CD1c-positive myeloid dendritic cell (primary cell): ENCODE measurements at regions not wholly inside any gene's neighbourhood (a gene's known extent, or its start where the extent isn't known, plus 50 kb on each side); places are given as distances from the start of the nearest gene placed in this dataset.
"Not testable (repeated sequence)": the region's sequence is repeated elsewhere in the genome, so short reads cannot be mapped to it uniquely, and the experiment has no call there.

Experiments used
- DNase-seq: peaks from one replicate; pipeline ENCODE4 v3.0.0-alpha.2; 2016; ENCODE audit errors: extremely low spot score

DNA sequence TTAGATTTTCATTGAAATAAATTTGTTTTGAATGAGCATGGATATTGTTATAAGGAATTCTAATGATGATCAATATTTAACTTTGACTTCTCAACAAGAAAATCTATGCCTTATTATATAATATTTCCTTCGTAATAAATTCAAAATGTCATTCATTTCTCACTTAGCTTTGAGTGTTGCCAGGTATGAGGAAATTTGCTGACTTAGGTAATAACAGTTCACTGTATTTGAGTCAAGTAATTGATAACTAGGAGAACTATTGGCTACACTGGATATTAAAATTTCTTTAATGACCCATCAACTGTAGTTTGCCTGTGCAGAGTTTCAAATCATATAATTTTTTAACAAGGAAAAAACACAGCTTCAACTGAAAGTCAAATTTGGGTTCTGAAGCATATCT is 746.6 kb downstream of the SLITRK5 start:
- DNase-seq = no peak

DNA sequence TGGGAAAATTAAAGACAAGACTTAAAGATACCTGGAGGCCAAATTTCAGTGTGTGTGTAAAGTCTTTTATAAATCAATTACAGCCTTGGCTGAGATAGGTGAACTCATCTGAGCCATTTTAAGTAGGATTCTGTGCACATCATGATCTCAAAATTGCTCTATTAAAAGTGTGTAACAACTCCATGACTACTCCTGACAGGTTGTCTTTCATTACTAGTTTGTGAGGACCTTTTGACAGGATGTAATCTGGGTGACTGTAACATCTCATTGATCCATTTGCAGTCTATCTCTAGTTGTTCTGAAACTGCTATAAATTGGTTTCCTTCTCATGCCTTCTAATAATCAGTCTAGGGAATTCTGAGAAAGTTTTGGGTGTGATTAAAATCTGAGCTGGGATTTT is 753.3 kb downstream of the SLITRK5 start:
- DNase-seq = no peak

DNA sequence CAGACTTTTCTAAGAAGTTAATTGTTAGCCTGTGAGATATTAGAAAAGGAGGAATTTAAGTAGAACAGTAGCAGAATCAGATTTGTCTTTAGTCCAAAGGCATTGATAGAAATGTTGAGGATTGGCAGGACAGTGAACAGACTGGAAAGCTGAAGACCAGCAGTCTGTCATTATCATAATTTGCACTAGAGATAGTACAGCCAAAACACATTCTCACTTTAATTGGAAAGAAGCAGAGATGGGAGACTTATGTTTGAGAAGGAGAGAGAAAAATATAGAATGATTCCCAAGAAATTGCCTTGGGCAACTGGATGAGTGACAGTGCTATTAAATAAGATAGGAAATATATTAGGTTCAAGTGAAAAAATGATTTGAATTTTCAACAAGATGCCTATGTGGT is 755.5 kb downstream of the SLITRK5 start:
- no peak for DNase-seq

DNA sequence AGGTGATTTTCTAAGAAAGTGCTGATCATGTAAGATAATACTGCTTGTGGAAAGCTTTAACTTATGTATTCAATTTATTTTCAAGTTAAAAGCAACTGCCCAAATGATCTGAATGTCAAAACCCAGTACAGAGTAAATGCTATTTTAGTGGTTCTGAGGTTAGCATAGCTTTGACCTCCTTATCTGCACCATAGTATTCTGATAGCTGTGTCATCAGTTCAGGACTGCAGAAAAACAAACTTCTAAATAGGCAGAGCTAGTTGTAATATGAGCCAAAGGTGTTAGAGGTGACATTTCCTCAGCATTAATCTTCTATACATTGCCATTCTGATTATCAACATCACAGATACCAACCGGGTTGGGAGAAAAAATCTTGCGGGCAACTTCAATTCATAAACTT is 758.7 kb downstream of the SLITRK5 start:
- no peak for DNase-seq

DNA sequence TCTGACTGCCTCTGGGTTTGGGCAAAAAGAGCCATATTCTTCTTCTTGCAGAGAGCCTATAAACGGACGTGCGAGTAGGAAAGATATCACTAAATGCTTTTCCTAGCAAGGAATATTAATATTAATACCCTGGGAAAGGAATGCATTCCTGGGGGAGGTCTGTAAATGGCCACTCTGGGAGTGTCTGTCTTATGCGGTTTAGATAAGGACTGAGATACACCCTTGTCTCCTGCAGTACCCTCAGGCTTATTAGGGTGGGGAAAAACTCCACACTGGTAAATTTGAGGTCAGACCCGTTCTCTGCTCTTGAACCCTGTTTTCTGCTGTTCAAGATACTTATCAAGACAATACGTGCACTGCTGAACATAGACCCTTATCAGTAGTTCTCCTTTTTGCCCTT is 763.8 kb downstream of the SLITRK5 start:
- DNase-seq = no peak

DNA sequence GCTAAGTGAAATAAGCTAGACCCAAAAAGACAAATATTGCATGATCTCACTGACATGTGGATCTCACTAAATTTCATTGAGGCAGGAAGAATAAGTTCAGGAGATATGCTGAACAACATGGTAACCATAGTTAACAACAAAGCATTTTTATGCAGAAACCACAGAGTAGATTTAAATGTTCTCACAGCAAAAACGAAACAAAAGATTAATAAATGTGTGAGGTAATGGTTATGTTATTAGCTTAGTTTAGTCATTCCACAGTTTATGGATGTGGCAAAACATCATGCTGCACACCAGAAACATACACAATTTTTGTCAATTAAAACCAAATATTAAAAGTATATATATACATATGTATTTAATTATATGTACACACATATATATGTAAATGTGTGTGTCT is 765.8 kb downstream of the SLITRK5 start:
- no peak for DNase-seq

DNA sequence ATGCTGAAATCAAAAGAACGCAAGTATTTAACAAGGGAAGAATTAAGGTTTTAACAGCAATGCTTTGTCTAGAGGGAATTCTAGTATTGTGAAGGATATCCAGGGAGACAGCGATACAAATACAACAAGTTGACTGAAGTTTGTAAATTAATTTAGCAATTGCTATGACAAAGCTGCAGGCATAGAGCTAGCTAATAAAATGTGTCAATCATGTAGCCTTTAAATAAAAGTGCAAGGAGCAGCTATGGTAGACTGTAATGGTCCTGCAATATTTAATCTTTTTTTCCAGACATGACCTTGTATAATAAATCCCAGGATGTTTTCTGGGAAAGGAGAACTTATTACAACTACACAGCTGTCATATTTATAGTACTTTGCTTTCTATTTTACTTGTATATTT is 779.3 kb downstream of the SLITRK5 start:
- no peak for DNase-seq

DNA sequence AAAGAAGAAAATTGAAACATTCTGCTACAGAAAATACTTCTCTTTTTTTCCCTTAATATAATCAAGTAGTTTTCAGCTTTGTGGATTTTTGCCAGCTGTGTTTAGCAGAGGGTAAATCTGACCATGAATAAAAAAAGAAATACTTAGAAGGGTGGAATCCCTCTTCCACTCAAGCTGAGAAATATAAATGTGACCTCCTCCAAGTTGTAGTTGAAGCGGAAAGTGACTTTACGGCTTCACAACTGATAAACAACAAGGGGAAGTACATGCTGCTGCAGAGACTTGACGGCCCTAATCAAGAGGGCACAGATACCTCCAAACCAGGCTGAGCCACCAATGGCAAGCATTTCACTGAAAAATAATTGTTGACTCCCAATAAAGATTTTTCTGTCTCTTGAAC is 785.0 kb downstream of the SLITRK5 start:
- no peak for DNase-seq

DNA sequence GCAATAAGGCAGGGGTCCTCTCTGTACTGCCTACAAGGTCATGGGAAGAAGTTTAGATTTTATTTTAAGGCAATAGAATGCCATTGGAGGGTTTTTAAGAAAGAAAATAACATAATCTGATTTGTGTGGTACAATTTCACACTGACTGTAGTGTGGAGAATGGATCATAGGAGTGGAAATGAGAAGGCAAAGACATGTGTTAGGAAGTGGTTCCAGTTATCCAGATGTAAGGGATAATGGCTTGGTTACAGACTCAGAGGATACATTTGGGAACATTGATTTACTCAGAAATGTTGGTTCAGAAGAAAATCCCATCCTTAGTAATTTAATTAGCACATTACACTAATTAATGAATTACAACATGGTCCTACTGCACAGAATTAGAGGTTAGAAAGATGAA is 788.2 kb downstream of the SLITRK5 start:
- DNase-seq = no peak

DNA sequence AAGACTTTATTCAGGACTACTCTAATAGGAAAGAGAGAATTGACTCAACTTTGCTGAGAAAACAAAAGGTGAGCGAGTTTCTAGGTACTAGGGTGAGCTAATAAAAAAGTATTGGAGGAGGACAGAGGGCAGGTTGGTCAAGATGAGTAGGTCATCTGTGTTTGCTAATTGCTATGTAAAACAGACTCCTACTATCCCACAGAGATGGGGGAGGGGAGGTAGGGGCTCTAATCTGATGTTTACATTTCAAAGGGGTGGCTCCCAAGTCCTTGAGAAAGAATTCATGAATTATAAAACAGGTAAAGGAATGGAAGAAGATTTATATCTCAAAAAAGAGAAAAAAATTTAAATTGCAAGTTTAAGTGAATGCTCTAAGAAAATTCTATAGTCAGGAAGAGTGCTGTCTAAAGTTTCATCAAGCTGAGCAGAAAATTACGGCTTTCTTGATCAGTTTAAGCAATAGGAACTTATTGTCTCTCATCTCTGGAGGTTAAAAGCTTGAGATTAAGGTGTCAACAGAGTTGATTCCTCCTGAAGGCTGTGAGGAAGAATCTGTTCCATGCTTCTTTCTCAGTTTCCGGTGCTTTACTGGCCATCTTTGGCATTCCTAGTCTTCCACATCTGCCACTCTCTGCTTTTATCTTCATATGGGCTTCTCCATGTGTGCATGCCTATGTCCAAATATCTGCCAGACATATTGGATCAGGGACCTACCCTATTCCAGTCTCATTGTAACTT is 790.3 kb downstream of the SLITRK5 start:
- no peak for DNase-seq

DNA sequence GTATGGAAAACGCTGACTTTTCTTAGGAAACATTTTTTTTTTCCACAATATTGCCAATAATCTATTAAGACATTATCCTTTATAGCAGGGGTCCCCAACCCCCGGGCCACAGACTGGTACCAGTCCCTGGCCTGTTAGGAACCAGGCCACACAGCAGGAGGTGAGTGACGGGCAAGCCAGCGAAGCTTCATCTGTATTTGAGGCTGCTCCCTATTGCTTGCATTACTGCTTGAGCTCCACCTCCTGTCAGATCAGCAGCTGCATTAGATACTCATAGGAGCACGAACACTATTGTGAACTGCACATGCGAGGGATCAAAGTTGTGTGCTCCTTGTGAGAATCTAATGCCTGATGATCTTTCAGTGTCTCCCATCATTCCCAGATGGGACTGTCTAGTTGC is 793.7 kb downstream of the SLITRK5 start:
- no peak for DNase-seq

DNA sequence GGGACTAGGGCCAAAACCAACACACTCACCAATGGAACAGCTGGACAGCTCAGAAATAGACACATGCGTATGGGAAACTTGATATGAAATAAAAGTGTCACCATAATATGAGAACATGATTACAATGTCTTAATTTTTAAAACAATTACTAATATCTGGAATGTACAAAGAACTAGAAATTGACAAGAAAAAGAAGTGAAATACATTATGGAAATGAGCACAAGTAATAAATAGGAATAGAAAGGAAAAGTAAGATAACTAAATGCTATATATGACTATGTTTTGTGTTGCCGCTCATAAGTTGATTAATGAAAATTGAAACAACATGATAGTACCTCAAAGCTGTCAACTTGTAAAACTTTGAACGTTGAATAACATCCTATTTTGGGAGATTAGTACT is 801.1 kb downstream of the SLITRK5 start:
- DNase-seq = no peak

DNA sequence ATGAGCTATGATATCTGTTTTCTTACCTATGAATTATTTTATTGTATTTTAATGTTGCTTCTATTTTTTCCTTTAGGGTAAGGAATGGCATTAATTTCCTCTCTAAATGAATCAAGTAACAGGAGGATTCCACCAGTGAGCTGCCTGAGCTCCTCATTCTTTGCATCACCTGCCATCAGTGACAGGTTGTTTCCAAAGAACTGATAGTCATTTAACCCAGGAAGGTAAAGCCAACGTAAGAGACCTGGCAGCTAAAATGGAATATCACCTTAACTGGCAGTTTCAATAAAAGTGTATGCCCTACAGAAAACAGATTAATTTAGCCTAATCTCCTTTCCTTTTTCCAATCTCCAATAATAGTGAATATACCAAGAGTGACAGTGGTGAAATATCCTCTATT is 812.0 kb downstream of the SLITRK5 start:
- DNase-seq = no peak

DNA sequence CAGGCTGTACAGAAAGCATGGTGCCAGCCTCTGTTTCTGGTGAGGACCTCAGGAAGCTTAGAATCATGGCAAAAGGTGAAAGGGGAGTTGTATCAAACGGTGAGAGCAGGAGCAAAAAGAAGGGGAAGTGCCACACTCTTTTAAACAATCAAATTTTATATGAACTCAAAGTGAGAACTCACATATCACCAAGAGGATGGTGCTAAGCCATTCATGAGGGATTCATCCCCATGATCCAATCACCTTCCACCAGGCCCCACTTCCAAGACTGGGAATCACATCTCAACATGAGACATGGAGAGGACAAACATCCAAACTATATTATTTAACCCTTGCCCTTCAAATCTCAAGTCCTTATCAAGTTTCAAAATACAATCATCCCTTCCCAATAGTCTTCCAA is 836.7 kb downstream of the SLITRK5 start:
- DNase-seq = no peak

DNA sequence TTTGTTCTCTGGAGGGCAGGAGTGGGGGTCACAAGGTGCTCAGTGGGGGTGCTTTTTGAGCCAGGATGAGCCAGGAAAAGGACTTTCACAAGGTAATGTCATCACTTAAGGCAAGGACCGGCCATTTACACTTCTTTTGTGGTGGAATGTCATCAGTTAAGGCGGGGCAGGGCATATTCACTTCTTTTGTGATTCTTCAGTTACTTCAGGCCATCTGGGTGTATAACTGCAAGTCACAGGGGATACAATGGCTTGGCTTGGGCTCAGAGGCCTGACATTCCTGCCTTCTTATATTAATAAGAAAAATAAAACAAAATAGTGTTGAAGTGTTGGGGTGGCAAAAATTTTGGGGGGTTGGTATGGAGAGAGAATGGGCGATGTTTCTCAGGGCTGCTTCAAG is 841.8 kb downstream of the SLITRK5 start:
- DNase-seq = not testable (repeated sequence)

DNA sequence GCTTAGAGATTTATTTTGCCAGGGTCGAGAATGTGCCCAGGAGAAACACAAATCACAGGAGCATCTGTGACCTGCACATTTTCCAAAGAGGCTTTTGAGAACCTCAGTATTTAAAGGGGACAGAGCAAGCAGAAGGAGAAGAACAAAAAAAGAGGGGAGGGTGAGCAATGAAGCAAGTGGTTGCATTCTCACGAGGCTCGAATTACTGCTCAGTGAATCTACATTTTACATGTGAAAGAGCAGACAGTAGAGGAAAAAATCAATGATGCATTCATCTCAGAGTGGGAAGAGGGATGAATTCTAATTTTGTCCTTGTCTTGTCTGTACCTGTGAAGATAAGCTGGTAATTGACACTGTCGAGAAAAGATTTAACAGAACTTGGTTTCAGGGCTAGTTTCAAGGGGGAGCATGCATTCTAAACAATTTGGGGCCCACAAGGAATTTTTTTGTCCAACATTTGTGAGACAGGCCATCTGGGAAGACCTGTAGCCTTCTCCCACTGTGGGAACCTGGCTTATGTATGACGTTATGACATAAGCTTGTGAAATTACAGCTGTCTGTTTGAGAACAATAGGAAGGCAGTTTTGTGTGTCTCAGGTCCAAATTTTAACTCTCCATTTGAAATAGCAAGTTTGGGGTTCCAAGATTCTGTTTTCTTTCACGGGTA is 855.1 kb downstream of the SLITRK5 start:
- no peak for DNase-seq

DNA sequence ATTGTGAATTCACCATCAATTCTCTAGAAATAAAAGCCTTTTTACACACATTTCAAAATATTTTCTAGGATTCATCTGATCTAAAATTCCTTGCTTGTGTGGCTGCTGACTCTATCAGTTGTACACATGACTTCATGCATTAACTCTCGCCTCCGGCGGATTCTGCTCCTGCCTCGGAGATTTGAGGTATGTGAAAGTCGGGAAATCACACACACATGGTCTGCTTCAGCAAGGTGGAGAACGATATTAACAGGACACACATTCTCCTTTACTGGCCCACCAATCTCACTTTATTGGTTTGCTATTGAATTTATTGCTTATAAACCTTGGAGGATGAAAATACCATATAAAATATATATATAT is 855.7 kb downstream of the SLITRK5 start:
- DNase-seq = no peak

DNA sequence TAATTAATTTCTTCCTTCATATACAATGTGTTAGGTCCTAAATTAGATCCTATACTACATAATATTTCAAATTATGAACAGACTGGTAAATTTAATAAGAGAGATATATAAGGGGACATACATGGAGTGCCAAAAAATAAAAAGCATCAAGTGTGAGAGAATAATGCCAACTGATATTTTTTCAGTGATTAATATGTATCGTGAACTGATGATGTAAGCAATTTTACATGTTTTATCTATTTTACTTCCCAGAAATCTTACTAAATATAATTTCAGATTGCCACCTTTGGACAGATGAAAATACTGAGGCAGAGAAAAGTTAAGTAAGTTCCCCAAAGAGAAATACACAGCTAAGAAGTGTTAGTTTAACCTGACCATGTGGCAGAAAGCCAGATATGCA is 870.8 kb downstream of the SLITRK5 start:
- no peak for DNase-seq

DNA sequence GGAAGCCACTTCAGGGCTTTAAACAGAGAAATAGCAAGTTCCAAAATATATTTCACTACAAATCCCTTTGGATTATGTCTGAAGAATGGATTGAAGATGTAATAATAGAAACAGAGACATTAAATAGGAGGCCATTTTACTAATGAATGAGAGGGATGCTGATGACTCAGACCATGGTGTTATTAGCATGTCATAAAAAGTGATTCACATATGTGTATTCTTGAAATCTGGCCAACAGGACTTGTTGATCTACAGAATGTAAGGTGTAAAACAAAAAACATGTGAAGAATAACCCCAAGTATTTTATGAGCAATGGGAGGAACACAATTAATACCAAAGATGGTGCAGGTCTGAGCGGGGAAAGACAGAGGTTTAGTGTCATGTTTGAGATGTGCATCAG is 873.7 kb downstream of the SLITRK5 start:
- DNase-seq = no peak

DNA sequence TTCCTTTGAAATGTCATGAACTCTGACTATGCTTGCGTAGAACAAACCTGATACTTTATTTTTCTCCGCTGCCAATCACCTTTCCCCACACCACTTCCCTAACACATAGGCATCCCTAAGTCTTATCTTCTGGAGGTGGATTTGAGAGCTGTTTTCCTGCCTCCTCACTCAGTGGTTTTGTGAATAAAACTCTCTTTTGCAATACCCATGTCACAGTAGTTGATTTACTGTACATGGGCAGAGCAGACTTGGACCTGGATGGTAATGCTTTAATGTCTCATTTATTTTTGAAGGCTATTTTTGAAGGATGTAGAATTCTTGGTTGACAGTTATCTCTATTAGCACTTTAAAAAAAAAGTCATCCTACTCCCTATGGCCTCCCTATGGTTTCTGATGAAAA is 881.8 kb downstream of the SLITRK5 start:
- no peak for DNase-seq

DNA sequence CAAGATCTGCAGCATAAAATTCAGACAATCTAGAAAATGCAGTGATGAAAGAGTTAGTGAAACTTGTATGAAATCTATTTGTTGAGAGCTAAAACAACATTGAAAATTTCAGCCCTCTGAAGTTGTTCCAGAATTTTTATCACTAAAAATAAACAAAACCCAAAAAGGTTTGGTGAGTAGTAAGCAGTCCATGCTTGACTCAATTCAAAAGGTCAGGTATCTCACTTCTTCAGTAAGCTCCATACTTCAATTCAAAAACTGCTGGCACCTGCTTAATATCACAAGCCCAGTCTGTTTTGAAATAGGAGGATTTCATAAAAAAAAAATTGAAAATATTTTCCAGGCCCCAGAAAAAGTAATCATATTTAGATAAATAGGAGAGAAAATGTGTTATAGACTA is 894.4 kb downstream of the SLITRK5 start:
- no peak for DNase-seq

DNA sequence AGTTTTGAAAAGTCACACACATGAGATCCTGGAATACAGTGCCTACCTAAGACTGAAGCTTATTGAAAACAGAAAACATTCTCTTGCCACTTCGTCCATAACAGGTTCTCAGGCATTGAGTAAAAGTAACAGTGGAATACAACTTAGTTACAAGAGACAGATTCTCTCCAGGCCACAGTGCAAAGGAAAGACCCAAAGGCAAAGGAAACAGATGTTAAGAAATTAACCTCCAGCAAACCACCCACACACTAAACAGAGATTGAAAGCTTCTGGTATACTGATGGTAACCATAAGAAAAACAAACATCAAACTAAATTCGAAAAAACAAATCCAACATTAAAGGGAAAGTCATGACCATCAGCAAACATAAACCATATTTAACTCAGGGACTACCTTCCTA is 914.7 kb downstream of the SLITRK5 start:
- no peak for DNase-seq

DNA sequence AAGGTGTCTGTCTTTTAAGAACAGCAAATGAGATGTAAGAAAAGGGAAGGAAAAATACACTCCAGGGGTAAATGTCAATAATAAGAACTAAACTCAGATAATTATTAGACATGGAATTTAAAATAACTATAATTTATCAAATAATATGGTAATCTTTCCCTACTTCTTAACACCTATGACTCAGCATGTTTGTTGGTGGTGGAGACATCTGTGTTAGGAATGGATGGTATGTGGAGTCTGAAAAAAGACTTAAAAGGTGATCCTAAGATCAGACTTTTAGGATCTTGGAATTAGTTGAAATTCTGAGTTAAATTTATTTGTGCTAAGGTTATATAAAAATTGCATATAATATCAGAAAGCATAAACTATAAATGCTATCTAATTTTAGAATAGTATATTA is 915.1 kb downstream of the SLITRK5 start:
- DNase-seq = no peak

DNA sequence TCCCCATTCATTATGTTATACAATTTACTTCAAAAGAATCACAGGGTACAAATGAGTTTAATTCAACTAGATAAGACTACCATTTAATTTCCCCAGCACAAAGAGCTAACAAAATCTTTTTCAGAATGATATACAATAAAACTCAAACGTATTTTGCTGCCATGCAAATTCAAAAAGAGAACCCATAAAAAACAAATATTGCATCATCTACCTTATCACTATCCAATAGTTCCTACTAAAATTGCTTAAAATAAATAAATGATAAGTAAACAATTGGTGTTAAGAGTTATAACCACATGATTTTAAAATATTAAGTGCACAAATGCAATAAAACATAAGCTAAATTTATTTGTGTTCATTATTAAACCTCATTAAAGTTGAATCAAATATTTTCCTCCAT is 919.4 kb downstream of the SLITRK5 start:
- no peak for DNase-seq
